DND-41 (cell line): ENCODE measurements at regions not wholly inside any gene's neighbourhood (a gene's known extent, or its start where the extent isn't known, plus 50 kb on each side); places are given as distances from the start of the nearest gene placed in this dataset.

ENCODE experiments used
- ATAC-seq: fragments of 200-7000 bp; cut with Tn5 transposase; 3 replicates; pipeline ENCODE4 v1.9.1; 2021; ENCODE audit warnings: low read depth; ENCODE audit not compliant: insufficient read depth
- DNase-seq: peaks from one replicate; pipeline ENCODE4 v3.0.0-alpha.2; 2020
- H2AFZ ChIP-seq: 2 replicates; pipeline ENCODE4 v1.6.0; 2012; ENCODE audit warnings: low read depth, low read length
- H3K27ac ChIP-seq: 2 replicates; pipeline ENCODE4 v1.5.1; 2012; ENCODE audit warnings: low read length, inconsistent platforms
- H3K27me3 ChIP-seq: fragments of 200-600 bp; sonication (generic); 2 replicates; pipeline ENCODE4 v1.6.0; 2012; ENCODE audit warnings: low read length, mild to moderate bottlenecking, inconsistent platforms; ENCODE audit not compliant: insufficient read depth, poor library complexity
- H3K36me3 ChIP-seq: 2 replicates; pipeline ENCODE4 v1.5.1; 2012; ENCODE audit warnings: low read length, inconsistent platforms; ENCODE audit not compliant: insufficient read depth
- H3K4me1 ChIP-seq: 2 replicates; pipeline ENCODE4 v1.5.1; 2012; ENCODE audit warnings: mild to moderate bottlenecking, low read length; ENCODE audit not compliant: insufficient read depth
- H3K4me2 ChIP-seq: 2 replicates; pipeline ENCODE4 v1.6.0; 2012; ENCODE audit warnings: mild to moderate bottlenecking, moderate library complexity, low read length, inconsistent platforms; ENCODE audit not compliant: insufficient read depth
- H3K4me3 ChIP-seq, 2 experiments: fragments of 200-600 bp in 1 of 2; shearing (Covaris generic) in 1 of 2; 2 replicates each; pipeline ENCODE4 v1.5.1; 2012 to 2016; ENCODE audit warnings: inconsistent platforms in 2 of 2, low read length in 2 of 2, mild to moderate bottlenecking in 2 of 2, low read depth in 1 of 2, moderate library complexity in 1 of 2
- H3K79me2 ChIP-seq: 2 replicates; pipeline ENCODE4 v1.6.0; 2012; ENCODE audit warnings: low read length, inconsistent platforms; ENCODE audit not compliant: insufficient read depth
- H3K9ac ChIP-seq: 2 replicates; pipeline ENCODE4 v1.6.0; 2012; ENCODE audit warnings: low read depth, mild to moderate bottlenecking, inconsistent platforms, low read length, moderate library complexity
- H3K9me3 ChIP-seq: 2 replicates; pipeline ENCODE4 v1.5.1; 2012; ENCODE audit warnings: low read length, moderate library complexity, mild to moderate bottlenecking, inconsistent platforms; ENCODE audit not compliant: insufficient read depth, severe bottlenecking
- H4K20me1 ChIP-seq: 2 replicates; pipeline ENCODE4 v1.6.0; 2012; ENCODE audit warnings: low read length; ENCODE audit not compliant: insufficient read depth
- CTCF ChIP-seq: IDR thresholded peaks from 2 replicates; pipeline ENCODE4 v1.5.1; 2012; ENCODE audit warnings: borderline replicate concordance, low read length, moderate library complexity, mild to moderate bottlenecking; ENCODE audit not compliant: poor library complexity, severe bottlenecking; ENCODE audit errors: extremely low read depth
- EZH2 ChIP-seq: IDR thresholded peaks from 3 replicates; pipeline ENCODE4 v1.6.1; 2012; ENCODE audit warnings: borderline replicate concordance, low read depth, mild to moderate bottlenecking, moderate library complexity, low read length, inconsistent platforms; ENCODE audit not compliant: severe bottlenecking

- Histone ChIP-seq H4K20me1 (no peaks in the 10 kb centered on the region), H2AFZ (no peak overlapping the region), H3K27ac (no peak overlapping the region), H3K4me3 (no peak overlapping the region), H3K9me3 (no peaks in the 10 kb centered on the region), H3K4me2 (no peak overlapping the region), H3K79me2 (no peaks in the 10 kb centered on the region), H3K27me3 (no peaks in the 10 kb centered on the region), H3K36me3 (no peaks in the 10 kb centered on the region), H3K9ac (no peak overlapping the region), H3K4me1 (peaks cover 28% of the 10 kb centered on the region)
- ATAC-seq = peak; percentile 99
- peak; percentile 74 for TF ChIP-seq CTCF
- no peak for TF ChIP-seq EZH2
- peak; percentile 74 for DNase-seq
These were observed 1155.2 kb downstream of the TMEM121 start for GRCh38 chr14:106681568-106681967.

- H4K20me1 ChIP-seq = no peaks in the 10 kb centered on the region
- no peaks in the 10 kb centered on the region for H3K9me3 ChIP-seq
- H3K9ac ChIP-seq = no peak overlapping the region
- H3K4me2 ChIP-seq = no peak overlapping the region
- H3K27me3 ChIP-seq = no peaks in the 10 kb centered on the region
- H2AFZ ChIP-seq = no peak overlapping the region
- no peak for DNase-seq
- no peak overlapping the region for H3K27ac ChIP-seq
- H3K79me2 ChIP-seq = no peaks in the 10 kb centered on the region
- no peaks in the 10 kb centered on the region for H3K36me3 ChIP-seq
- peaks cover 12% of the 10 kb centered on the region for H3K4me1 ChIP-seq
- no peak for ATAC-seq
- no peak overlapping the region for H3K4me3 ChIP-seq
- no peak for TF ChIP-seq EZH2
- no peak for TF ChIP-seq CTCF
These were observed 1157.2 kb downstream of the TMEM121 start for GRCh38 chr14:106683631-106684030.

DNA sequence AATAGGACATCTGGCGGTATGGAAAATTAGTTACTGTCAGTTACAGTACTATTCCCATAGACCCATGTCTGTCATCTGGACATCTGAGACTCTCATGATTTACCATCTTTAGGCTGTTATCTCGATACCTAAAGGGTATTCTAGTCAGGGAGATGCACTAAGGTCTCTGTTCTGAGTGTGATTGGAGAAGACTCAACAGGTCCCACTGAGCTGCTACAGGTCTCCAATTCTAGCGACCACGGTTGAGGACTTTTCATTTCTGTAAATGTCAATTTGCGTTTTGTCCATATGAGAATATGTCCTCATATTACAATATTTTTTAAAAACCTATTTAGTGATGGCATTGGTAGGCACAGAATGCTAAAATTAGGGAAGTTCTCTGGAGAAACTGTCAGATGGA is 1160.2 kb downstream of the TMEM121 start:
- Histone ChIP-seq H3K4me2 (no peak overlapping the region), H3K79me2 (no peaks in the 10 kb centered on the region), H3K9ac (no peak overlapping the region), H2AFZ (no peak overlapping the region), H3K4me1 (0 out of 2 replicates have a peak, but pooled peaks cover 3% of the 10 kb centered on the region), H3K27me3 (no peaks in the 10 kb centered on the region), H3K36me3 (no peaks in the 10 kb centered on the region), H3K27ac (no peak overlapping the region), H3K4me3 (no peak overlapping the region), H3K9me3 (no peaks in the 10 kb centered on the region), H4K20me1 (no peaks in the 10 kb centered on the region)
- DNase-seq = no peak
- no peak for ATAC-seq
- TF ChIP-seq EZH2 = no peak
- TF ChIP-seq CTCF = no peak
